GM21423 (cell line): ENCODE measurements at regions not wholly inside any gene's neighbourhood (a gene's known extent, or its start where the extent isn't known, plus 50 kb on each side); places are given as distances from the start of the nearest gene placed in this dataset.

Source experiments
- ATAC-seq: cut with Tn5 transposase; IDR thresholded peaks from one replicate; pipeline ENCODE4 v1.9.1; 2021; ENCODE audit warnings: mild to moderate bottlenecking, moderate library complexity; ENCODE audit not compliant: unreplicated experiment

DNA sequence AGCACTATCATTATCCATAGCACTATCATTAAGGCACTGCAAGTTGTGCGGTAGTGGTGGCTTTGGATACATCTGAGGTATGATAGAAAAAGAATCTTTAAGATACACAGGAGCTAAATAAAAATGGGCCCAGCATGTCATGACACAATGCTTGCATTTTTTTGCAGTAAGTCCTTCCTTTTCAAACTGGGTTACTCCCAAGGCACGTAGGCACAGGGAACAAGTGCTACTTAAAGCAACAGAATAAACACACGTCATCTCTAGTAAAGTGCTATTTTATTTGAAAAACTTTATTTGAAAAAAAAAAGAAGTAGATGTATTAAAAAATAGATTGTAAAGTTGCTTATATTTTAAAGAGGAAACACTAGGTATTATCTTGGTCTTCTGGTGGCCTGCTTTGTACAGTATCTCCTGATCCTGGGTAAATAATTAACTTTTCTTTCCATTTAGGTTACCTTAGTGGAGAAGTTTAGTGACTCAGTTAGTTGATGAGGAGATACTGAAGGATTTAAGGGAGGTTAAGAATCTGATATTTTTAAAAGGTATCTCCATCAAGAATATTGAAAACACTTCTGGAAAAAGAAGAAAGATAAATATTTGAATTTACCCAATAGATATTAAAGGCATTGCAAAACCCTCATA, 129.6 kb downstream of the EDN1 start:
- ATAC-seq, result no peak

DNA sequence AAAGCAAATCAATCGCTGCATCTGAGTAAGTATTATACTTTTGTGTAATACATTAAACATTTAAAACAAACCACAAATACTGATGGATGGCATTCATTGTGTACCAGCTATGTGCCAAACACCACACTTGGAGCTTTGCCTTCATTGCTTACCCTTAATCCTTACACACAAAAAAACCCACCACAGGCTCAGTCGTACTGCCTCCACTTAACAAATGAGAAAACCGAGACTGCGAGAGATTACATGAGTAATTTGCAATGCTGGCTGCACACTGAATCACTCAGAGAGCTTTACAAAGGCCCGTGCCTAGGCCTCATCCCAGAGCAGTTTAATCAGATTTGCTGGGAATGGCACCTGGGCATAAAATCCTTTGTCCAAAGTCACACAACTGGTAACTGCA, 130.5 kb downstream of the EDN1 start:
- no peak for ATAC-seq

DNA sequence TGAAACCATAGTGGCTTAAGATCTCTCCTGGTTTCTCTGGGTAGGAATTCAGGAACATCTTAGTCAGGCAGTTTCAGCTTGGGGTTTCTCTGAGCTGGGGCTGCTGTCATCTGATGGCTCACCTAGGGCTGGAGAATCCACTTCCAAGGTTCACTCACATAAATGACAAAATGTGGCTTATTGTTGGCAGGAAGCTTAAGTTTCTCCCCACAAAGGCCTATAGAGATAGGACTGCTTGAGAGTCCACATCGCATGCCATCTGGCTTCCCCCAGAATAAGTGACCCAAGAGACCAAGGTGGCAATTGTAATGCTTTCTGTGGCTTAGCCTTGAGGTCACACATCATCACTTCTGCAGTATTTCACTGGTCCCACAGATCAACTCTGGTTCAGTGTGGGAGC, 131.4 kb downstream of the EDN1 start:
- no peak for ATAC-seq

DNA sequence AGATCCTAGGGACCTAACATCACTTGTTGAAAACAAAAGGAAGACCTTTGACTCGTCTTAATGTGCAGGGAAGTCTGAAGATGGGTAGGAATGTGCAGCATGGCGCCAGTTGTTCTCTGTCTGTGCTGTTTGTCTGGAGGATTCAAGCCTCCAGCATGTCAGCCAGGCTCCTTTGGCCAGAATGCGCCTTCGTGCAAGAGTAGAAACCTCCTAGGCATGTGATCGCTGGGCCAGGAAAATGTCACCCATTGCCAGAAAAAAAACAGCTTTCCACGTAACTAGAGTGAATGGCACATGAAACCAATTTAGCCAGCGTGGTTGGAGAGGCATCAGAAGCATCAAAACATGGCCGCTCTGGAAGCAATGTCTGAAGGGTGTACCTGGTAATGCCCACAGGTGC, 132.7 kb downstream of the EDN1 start:
- no peak for ATAC-seq

DNA sequence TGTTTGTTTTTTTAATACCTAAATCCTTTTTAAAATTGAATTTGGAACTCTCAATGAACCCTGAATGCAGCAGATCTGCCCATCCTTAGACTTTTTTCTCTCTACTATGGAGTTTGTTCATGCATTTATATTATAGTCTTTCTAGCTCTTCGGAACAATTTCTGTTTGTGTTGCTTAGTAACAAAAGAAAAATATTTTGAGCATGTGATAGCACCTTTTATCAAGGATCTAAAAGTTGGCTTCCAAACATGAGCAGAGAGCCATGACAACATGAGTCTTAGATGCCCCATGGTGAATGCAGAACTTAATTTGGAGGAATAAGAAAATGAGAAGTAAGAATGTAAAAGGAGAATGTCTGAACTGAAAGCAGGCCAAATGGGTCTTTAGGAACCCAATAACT, 133.7 kb downstream of the EDN1 start:
- ATAC-seq, result no peak

DNA sequence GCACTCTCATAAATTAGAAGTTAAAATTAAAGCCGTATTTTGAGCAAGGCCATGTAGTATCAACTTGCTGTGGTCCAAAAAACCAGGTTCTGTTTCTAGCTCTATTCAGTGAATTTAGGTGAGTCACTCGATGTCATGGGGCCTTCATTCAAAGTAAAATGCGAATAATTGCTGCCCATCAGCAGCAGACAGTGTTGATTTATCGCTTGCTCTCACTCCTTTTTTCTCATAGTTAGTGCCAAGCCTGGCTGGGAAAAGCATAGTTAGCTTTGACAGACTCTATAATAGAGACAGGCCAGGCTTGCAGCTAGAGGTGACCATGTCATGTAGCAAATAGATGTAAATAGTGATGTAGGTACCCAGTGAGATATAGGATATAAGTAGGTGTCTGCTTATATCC, 136.0 kb downstream of the EDN1 start:
- no peak for ATAC-seq

DNA sequence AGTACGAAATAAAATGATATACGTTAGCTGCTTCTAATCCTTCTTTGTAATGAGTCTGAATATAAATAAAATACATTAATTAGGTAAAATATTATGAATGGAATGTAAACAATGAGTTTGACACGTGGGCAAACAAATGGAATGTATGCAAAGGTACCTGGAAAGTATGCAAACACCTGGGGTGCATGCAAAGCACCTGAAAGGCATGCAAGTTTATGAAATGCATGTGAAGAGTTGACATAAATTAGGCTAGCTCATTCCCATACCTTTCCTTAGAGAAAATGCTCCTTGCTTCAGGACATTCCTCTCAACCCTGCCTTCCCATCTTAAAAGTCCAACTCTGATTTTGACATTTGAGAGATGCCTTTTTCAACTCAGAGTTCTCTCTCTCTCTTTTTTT, 140.9 kb downstream of the EDN1 start:
- ATAC-seq, result no peak

DNA sequence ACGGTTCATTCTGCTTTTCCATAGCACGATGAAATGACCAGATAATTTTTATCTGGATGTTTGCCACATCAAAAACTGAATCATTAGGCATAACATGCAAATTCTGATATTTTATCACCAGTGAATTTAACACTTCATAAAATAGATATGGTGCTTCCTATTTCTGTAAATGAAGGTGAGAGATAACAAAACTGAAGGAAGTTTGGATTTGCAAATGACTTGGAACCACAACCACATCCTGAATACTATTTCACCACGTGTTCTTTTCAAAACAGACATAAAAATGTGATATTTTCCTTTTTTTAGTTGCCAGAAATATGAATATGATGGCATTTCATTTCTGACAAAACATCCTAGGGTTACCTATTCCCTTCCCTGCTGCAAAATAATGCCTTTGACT, 146.1 kb downstream of the EDN1 start:
- no peak for ATAC-seq

DNA sequence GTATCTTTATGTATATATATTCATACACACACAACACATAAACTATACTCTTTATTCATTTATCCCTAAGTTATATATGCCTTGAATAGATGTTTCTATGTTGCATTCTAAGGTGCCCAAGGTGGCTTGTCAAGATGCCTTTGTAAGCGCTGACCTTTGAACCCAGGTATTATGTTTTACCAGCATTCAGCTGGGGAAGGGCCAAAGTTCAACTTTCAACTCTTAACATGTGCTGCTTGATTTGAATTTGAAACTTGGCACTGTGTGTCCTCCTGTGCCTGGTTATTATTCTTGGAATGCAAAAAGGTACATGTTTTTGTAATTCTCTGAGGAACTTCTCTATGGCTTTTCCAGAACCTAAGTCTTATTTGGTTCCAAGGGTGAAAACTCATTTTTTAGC, 146.5 kb downstream of the EDN1 start:
- ATAC-seq, result no peak

DNA sequence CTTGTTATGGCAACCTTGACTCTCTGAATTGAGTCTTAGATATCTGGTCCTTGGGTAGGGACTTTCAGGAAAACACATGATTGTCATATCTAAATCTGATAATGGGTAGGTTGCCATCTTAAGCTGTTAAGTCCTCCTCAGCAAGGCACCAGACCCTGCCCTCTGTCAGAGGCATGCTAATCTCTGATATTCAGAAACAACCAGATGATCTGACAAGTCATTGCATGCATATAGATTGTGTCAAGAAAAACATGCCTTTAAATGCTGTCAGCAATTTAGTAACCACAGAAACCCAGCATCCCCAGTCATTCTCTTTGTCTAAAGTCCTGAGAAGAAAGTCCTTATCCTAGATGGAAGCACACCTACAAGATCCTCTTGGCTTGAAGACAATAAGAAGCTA, 149.1 kb downstream of the EDN1 start:
- no peak for ATAC-seq

DNA sequence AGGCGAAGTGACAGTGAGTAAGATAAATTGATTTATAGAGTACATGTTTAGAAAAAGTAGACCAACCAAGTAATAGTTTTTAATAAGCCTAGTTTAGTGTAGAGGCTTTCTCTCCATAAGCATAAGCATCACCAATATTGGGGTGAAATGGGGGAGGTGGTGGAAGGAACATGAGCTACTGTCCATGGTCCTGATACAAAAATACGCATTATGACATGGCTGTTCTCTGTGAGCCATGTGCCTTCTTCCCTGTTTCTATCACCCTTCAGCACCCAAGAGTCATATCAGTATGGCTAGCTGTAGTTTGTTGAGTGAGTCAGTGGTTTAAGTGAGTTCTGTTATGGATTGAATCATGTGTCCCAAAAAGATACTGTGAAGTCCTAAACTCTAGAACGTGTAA, 150.8 kb downstream of the EDN1 start:
- ATAC-seq, result no peak

DNA sequence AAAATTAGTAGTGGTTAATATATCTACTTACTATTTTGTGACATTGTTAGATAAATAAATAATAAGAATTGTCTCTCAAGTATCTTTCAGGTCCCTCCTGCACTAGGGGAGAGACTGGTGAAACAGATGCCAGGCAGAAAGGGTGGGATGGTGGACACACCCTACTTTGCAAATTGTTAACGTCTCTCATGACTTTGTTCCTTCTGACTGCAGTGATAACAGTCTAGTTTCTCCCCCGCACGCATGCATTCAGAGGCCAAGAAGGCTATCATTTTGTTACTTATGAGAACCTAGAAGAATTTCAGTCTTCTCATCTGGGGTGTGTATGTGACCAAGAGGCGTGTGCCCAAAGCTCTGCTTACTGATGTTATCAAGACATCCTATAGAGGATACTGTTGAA, 152.3 kb downstream of the EDN1 start:
- ATAC-seq, result no peak

DNA sequence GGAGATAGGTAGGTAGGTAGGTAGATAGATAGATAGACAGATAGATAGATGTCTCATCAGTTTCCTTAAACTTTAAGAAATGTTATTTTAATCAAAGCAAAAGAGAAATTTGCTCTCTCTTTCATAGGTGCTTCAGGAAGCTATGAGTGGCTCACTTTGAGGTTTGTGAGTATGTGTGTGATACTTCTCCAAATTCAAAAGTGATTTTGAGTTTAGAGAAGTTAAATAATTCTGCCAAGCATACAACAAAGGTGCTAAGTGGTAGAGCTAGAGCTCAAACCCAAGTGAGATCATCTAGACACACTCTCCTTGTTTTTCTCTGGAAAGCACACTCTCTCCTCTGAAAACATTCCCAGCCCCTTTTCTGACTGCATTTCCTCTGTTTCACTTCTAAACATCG, 156.2 kb downstream of the EDN1 start:
- ATAC-seq, result no peak

DNA sequence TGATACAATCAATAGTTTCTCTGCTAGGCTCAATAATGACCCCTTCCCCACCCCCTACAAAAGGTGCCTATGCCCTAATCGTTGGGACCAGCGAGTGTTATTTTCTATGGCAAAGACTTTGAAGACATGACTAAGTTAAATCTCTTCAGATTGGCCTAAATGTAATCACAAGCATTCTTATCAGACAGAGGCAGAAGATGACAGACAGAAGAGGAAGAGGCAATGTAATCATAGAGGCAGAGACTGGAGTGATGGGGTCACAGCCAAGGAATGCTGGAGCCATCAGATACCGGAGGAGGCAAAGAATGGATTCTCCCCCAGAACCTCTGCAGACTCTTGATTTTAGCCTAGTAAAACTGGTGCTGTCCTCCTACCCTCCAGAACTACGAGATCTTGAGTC, 159.3 kb downstream of the EDN1 start:
- no peak for ATAC-seq

DNA sequence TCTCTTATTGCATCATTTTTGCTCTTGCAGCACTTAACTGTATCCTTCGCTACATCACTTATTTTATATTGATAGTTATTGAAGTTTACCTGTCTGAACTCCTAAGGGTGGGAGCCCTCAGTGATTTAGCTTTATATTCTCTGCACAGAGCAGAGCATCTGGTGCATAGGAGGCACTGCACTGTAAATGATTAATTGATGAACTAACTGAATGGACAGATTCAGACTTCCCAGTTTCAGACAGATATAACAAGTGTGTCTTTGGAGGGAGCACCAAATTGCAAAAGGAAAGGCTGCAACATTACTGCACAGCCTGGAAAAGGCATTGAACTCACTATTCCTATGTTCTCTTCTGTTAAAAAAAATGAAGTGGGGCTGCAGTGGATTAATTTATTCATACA, 160.3 kb downstream of the EDN1 start:
- no peak for ATAC-seq

DNA sequence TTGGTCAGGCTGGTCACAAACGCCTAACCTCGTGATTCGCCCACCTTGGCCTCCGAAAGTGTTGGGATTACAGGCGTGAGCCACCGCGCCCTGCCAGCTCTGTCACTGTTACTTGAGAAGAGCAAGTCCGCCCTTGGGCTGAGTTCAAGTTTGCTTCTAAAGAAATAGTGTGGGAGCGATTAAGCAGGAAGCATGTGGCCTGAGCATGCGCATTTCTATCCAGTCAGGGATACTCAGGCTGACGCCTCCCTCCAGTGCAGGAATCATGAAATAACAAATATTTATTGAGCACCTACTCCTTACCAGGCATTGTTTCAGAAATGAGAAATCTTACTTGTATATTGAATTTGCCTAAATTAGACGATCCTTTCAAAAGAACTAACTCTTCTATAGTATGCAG, 166.2 kb downstream of the EDN1 start:
- no peak for ATAC-seq

DNA sequence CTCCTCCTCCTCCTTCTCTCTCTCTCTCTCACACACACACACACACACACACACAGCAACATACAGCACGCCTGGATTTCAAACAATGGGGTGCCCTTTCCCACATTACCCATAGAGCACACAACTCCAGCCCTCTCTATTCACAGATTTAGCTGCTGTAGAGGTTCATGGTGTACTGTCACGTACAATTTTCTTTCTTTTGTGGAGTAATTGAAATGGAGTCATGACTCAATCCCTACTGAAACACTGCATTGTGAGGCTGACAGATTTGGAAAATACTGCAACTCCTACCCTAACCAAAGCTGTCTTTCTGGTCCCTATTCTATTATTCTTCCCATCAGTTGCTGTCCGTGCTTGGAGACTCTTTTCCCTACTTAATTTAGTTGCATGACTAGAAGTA, 166.9 kb downstream of the EDN1 start:
- no peak for ATAC-seq

DNA sequence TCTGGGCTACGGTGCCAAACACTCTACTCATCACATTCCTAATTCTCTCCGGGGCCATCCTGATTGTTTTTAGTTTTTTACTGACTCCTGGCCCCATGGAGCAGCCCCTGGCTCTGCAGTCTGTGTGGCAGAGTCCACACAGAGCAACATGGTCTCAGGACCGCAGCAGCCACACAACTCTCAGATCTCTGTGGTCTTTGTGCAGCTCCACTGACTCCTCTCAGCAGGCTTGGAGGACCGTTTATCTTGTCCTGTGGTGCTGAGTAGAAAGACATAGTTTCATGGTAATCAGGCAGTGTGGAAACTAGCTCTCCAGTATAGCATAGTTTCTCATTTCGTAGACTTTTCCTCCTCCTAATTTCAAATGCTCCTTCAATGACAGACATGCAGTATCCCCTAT, 168.4 kb downstream of the EDN1 start:
- no peak for ATAC-seq

DNA sequence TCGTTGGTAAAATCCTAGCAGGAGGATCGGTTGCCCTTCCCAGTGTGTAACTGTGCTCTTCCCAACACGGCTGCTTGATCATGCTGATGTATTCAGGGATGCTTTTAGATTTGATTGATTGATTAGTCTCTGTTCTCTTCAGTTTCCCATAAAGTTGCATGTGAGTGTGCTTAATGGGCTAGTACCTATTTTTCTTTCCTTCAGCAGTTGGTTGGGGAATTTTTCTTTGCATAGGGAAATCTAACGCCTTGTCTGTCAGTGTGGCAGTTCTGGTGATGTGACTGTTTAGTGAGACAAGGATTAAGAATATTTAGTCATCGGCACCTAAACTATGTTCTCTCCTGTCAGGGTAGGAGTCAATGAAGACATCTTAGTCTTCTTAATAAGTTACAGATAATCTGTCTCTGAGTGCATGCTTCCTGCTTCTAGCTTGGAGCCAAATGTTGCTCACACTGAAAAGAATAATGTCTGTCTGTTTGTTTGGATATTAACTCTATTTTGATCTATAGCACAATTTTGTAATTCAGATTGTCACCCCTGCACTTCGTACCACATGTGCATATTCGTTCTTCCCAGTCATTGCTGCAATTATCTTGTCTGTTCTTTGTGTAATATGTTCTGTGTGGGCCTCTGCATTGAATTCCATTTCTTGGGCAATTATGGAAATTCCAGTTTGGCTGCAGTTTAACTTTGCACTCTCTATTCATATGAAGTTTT, 169.9 kb downstream of the EDN1 start:
- no peak for ATAC-seq

DNA sequence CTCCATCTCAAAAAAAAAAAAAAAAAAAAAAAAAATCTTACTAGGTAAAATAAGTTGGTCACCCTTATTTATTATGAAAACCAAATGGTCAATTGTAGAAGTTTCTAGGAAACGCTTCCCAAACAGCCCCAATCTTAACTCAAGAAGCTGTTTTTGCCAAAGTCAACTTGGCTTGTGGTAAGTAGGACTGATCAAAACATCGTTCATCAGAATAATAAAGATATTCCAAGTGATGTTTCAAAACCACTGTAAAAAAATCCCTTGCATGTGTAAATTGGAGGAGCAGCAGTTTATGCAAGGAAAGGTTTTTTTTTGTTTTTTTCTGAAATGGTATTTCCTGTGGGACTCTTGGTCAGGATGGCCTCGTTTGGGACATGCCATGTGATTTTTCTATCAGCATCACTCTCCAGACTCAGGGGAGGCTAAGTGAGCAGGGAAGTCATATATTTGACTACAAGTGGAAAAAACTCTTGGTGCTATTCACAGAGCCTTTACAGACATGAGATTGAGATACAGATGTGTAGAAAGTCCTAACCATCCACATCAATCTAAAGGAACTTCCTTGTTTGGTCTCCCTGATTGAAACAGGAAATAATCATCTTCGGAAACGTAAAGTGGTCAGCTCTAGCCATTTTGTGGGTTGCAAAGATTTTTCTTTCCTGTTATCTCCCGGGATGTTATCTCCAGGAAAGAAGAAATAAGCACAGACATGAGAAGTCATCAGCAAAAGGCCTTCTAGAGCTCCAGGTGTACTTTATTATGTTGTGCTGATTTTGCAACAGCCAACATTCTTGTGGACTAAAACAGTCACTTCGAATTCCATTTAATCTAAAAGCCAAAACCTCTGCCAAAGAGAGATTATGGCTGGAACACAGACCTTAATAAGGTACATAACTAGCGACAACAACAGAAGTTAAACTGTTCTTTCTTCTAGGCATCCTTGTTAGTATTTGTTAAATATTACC, 177.8 kb downstream of the EDN1 start:
- ATAC-seq, result no peak

DNA sequence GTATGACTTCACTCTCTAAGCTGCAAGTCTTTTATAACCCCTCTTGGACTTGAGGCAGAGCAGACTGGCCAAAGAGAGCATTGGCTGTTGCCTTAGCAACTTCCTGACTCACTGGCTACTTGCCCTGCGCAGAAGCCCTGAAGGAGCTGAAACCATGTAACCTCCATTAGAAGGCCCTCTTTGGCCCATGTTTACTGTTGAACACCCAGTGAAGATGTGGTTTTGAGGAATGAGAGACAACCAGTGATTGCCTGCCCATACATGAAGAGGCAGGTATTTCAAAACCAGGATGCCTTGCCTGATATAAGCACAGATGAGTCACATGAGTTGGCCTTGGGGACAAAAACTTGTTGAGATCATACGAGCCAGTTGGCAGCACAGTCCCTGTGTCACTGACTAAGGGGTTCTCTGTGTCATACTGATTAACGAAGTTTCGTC, 182.5 kb downstream of the EDN1 start:
- ATAC-seq, result no peak

DNA sequence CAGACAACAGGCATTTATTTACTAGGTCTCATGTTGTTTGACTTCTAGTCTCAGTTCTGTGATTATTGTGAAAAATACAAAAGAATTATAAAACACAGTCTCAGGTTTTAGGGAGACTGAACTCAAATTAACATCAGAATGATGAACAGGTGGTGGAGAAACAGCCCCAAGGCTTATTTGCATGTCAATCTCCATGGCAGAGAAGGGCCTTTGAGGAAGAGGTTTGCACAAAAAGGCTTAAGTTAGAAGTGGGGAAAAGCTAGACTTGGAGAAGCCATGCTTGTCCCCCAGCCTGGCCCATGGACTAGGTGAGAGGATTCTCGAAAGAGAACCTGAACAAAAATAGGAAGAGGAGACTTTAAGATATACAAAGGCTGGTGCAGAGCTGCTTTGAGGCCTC, 183.3 kb downstream of the EDN1 start:
- no peak for ATAC-seq
